ENCODE measurements at regions not wholly inside any gene's neighbourhood (a gene's known extent, or its start where the extent isn't known, plus 50 kb on each side); places are given as distances from the start of the nearest gene placed in this dataset.

DNA sequence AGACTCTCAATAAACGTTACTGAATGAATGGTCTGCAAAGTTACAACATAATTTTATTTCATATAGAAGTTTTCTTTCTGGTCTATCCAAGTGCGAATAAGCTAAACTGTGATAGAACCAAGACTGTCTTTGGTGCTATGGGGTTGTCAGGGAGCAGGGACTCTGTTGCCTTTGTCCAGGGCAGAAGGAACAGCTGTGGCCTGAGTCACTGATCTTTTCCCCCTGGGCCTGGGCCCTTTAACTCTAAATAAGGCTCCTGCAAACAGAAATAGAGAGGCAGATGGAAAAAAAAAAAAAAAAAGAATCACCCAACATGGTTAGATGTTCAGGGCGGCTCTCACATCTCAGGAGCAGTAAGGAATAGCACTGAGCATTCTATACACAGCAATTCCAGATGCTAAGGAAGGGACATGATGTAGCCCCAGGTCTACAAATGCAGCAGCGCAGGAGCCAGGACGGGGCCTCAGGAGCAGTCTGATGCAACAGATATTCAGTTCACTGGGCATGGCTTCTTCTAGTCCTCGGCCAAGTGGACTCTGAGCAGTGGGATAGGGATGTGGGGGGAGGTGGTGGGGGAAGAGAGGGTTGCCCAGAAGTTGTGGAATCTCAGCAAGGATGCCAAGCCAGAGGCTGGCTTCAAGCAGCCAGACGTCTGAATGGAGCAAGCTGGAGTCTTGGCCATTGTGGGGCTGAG, 247.1 kb upstream of the SIX2 start:
- TF ChIP-seq GLIS3 (CRISPR knock-in tag; IDR thresholded peaks at IDR 0.05): no peak
- no peak for TF ChIP-seq OSR1 (CRISPR knock-in tag; IDR thresholded peaks at IDR 0.05)
- no peak for TF ChIP-seq ZNF565 (CRISPR knock-in tag; conservative IDR thresholded peaks at IDR 0.05; ENCODE audit: low read depth)
- TF ChIP-seq ARNTL (CRISPR knock-in tag; IDR thresholded peaks at IDR 0.05; ENCODE audit: borderline replicate concordance, low read depth): no peak
- TF ChIP-seq PPARA (CRISPR knock-in tag; IDR thresholded peaks at IDR 0.05; ENCODE audit: borderline replicate concordance): no peak
- TF ChIP-seq TCF4 (CRISPR knock-in tag; IDR thresholded peaks at IDR 0.05; ENCODE audit: borderline replicate concordance): no peak
- TF ChIP-seq TOX (CRISPR knock-in tag; IDR thresholded peaks at IDR 0.05; ENCODE audit: borderline replicate concordance): no peak
- no peak for ATAC-seq

DNA sequence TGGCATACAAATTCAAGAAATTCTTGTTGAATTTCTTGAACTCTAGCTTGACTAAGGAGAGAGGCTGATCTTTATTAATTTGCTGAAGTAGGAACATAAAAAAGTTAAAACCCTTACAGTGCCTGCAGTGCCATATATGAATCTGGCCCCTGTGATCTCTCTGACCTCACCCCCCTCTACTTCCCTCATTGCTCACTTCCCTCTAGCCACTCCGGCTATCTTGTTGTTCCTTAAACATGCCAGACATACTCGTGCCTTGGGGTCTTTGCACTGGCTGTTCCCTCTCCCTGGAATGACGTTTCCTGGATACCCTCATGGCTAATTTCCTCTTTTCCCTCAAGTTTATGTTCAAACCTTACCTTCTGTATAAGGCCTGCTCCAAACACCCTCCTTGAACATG, 246.3 kb upstream of the SIX2 start:
- TF ChIP-seq ZFP3 (CRISPR knock-in tag; IDR thresholded peaks at IDR 0.05) (no peak), RARB (CRISPR knock-in tag; IDR thresholded peaks at IDR 0.05) (no peak), ESRRG (CRISPR knock-in tag; IDR thresholded peaks at IDR 0.05) (no peak), ZNF70 (CRISPR knock-in tag; IDR thresholded peaks at IDR 0.05) (no peak), ZC3H10 (CRISPR knock-in tag; IDR thresholded peaks at IDR 0.05) (no peak), CSDC2 (CRISPR knock-in tag; IDR thresholded peaks at IDR 0.05) (no peak), ISL1 (CRISPR knock-in tag; IDR thresholded peaks at IDR 0.05) (no peak), TOX (CRISPR knock-in tag; IDR thresholded peaks at IDR 0.05; ENCODE audit: borderline replicate concordance) (no peak), PPARA (CRISPR knock-in tag; IDR thresholded peaks at IDR 0.05; ENCODE audit: borderline replicate concordance) (no peak), ZNF565 (CRISPR knock-in tag; conservative IDR thresholded peaks at IDR 0.05; ENCODE audit: low read depth) (no peak), TCF4 (CRISPR knock-in tag; IDR thresholded peaks at IDR 0.05; ENCODE audit: borderline replicate concordance) (no peak), ZNF8 (CRISPR knock-in tag; IDR thresholded peaks at IDR 0.05) (no peak), ARNTL (CRISPR knock-in tag; IDR thresholded peaks at IDR 0.05; ENCODE audit: borderline replicate concordance, low read depth) (no peak), BACH2 (CRISPR knock-in tag; IDR thresholded peaks at IDR 0.05; ENCODE audit: borderline replicate concordance) (no peak)
- TF ChIP-seq, protein P1, sequence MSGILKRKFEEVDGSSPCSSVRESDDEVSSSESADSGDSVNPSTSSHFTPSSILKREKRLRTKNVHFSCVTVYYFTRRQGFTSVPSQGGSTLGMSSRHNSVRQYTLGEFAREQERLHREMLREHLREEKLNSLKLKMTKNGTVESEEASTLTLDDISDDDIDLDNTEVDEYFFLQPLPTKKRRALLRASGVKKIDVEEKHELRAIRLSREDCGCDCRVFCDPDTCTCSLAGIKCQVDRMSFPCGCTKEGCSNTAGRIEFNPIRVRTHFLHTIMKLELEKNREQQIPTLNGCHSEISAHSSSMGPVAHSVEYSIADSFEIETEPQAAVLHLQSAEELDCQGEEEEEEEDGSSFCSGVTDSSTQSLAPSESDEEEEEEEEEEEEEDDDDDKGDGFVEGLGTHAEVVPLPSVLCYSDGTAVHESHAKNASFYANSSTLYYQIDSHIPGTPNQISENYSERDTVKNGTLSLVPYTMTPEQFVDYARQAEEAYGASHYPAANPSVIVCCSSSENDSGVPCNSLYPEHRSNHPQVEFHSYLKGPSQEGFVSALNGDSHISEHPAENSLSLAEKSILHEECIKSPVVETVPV (CRISPR knock-in tag; IDR thresholded peaks at IDR 0.05): no peak
- TF ChIP-seq, protein P2, sequence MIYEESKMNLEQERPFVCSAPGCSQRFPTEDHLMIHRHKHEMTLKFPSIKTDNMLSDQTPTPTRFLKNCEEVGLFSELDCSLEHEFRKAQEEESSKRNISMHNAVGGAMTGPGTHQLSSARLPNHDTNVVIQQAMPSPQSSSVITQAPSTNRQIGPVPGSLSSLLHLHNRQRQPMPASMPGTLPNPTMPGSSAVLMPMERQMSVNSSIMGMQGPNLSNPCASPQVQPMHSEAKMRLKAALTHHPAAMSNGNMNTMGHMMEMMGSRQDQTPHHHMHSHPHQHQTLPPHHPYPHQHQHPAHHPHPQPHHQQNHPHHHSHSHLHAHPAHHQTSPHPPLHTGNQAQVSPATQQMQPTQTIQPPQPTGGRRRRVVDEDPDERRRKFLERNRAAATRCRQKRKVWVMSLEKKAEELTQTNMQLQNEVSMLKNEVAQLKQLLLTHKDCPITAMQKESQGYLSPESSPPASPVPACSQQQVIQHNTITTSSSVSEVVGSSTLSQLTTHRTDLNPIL (CRISPR knock-in tag; IDR thresholded peaks at IDR 0.05; ENCODE audit: low read depth): no peak
- TF ChIP-seq, protein P3, sequence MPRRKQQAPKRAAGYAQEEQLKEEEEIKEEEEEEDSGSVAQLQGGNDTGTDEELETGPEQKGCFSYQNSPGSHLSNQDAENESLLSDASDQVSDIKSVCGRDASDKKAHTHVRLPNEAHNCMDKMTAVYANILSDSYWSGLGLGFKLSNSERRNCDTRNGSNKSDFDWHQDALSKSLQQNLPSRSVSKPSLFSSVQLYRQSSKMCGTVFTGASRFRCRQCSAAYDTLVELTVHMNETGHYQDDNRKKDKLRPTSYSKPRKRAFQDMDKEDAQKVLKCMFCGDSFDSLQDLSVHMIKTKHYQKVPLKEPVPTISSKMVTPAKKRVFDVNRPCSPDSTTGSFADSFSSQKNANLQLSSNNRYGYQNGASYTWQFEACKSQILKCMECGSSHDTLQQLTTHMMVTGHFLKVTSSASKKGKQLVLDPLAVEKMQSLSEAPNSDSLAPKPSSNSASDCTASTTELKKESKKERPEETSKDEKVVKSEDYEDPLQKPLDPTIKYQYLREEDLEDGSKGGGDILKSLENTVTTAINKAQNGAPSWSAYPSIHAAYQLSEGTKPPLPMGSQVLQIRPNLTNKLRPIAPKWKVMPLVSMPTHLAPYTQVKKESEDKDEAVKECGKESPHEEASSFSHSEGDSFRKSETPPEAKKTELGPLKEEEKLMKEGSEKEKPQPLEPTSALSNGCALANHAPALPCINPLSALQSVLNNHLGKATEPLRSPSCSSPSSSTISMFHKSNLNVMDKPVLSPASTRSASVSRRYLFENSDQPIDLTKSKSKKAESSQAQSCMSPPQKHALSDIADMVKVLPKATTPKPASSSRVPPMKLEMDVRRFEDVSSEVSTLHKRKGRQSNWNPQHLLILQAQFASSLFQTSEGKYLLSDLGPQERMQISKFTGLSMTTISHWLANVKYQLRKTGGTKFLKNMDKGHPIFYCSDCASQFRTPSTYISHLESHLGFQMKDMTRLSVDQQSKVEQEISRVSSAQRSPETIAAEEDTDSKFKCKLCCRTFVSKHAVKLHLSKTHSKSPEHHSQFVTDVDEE (CRISPR knock-in tag; IDR thresholded peaks at IDR 0.05): no peak
- TF ChIP-seq, protein P4, sequence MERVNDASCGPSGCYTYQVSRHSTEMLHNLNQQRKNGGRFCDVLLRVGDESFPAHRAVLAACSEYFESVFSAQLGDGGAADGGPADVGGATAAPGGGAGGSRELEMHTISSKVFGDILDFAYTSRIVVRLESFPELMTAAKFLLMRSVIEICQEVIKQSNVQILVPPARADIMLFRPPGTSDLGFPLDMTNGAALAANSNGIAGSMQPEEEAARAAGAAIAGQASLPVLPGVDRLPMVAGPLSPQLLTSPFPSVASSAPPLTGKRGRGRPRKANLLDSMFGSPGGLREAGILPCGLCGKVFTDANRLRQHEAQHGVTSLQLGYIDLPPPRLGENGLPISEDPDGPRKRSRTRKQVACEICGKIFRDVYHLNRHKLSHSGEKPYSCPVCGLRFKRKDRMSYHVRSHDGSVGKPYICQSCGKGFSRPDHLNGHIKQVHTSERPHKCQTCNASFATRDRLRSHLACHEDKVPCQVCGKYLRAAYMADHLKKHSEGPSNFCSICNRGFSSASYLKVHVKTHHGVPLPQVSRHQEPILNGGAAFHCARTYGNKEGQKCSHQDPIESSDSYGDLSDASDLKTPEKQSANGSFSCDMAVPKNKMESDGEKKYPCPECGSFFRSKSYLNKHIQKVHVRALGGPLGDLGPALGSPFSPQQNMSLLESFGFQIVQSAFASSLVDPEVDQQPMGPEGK (CRISPR knock-in tag; IDR thresholded peaks at IDR 0.05; ENCODE audit: borderline replicate concordance): no peak
- ATAC-seq: no peak

DNA sequence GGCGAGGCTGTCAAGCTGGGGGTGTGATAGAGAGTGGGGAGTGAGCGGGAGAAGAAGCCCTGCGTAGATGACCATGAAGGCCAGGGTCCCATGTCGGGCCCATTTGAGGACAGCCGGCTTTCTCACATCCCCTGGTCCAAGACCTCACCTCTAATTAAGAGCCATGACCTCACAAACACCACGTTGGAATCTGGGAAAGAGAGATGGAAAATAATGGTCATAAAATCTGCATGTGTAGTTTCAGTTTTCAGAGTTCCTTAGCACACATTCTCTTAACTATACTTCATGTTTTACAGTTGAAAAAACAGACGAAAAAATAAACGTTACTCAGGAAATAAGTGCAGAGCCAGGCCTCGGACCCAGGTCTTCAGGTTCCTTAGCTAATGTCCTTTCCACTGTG, 244.8 kb upstream of the SIX2 start:
- no peak for ATAC-seq
- no peak for TF ChIP-seq PPARA (CRISPR knock-in tag; IDR thresholded peaks at IDR 0.05; ENCODE audit: borderline replicate concordance)
- TF ChIP-seq CSDC2 (CRISPR knock-in tag; IDR thresholded peaks at IDR 0.05): no peak
- TF ChIP-seq, protein P5, sequence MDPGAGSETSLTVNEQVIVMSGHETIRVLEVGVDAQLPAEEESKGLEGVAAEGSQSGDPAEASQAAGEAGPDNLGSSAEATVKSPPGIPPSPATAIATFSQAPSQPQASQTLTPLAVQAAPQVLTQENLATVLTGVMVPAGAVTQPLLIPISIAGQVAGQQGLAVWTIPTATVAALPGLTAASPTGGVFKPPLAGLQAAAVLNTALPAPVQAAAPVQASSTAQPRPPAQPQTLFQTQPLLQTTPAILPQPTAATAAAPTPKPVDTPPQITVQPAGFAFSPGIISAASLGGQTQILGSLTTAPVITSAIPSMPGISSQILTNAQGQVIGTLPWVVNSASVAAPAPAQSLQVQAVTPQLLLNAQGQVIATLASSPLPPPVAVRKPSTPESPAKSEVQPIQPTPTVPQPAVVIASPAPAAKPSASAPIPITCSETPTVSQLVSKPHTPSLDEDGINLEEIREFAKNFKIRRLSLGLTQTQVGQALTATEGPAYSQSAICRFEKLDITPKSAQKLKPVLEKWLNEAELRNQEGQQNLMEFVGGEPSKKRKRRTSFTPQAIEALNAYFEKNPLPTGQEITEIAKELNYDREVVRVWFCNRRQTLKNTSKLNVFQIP (CRISPR knock-in tag; IDR thresholded peaks at IDR 0.05; ENCODE audit: borderline replicate concordance, low read depth): no peak
- no peak for TF ChIP-seq GLIS3 (CRISPR knock-in tag; IDR thresholded peaks at IDR 0.05)
- no peak for TF ChIP-seq ZNF8 (CRISPR knock-in tag; IDR thresholded peaks at IDR 0.05)
- no peak for TF ChIP-seq ZFP30 (CRISPR knock-in tag; IDR thresholded peaks at IDR 0.05)
- no peak for TF ChIP-seq SNAI2 (CRISPR knock-in tag; IDR thresholded peaks at IDR 0.05)
- TF ChIP-seq ZNF565 (CRISPR knock-in tag; conservative IDR thresholded peaks at IDR 0.05; ENCODE audit: low read depth): no peak
- TF ChIP-seq TCF4 (CRISPR knock-in tag; IDR thresholded peaks at IDR 0.05; ENCODE audit: borderline replicate concordance): no peak
- TF ChIP-seq, protein P3 (CRISPR knock-in tag; IDR thresholded peaks at IDR 0.05): no peak
- TF ChIP-seq TOX (CRISPR knock-in tag; IDR thresholded peaks at IDR 0.05; ENCODE audit: borderline replicate concordance): no peak
- TF ChIP-seq, protein P1 (CRISPR knock-in tag; IDR thresholded peaks at IDR 0.05): no peak
